Neuronal stem cell (in vitro differentiated cells): ENCODE measurements at regions not wholly inside any gene's neighbourhood (a gene's known extent, or its start where the extent isn't known, plus 50 kb on each side); places are given as distances from the start of the nearest gene placed in this dataset.

Source experiments
- DNase-seq: peaks from one replicate; pipeline ENCODE4 v3.0.0-alpha.2; 2013; ENCODE audit warnings: low spot score
- H2AFZ ChIP-seq: one replicate; pipeline ENCODE4 v1.6.1; 2013; ENCODE audit warnings: mild to moderate bottlenecking, low read length, inconsistent platforms
- H2AK5ac ChIP-seq: 2 replicates; pipeline ENCODE4 v1.6.1; 2013; ENCODE audit warnings: low read depth, mild to moderate bottlenecking, inconsistent platforms, low read length, moderate library complexity, mixed read lengths
- H2BK120ac ChIP-seq: 2 replicates; pipeline ENCODE4 v1.6.1; 2013; ENCODE audit warnings: low read depth, mild to moderate bottlenecking, inconsistent platforms, low read length, moderate library complexity, mixed read lengths
- H2BK12ac ChIP-seq: one replicate; pipeline ENCODE4 v1.6.1; 2013; ENCODE audit warnings: low read length, inconsistent platforms
- H2BK15ac ChIP-seq: 2 replicates; pipeline ENCODE4 v1.6.1; 2013; ENCODE audit warnings: mild to moderate bottlenecking, low read length, inconsistent platforms, mixed read lengths
- H2BK5ac ChIP-seq: one replicate; pipeline ENCODE4 v1.6.1; 2013; ENCODE audit warnings: inconsistent platforms, mild to moderate bottlenecking, low read length, moderate library complexity
- H3K14ac ChIP-seq: one replicate; pipeline ENCODE4 v1.6.1; 2013; ENCODE audit warnings: low read length, inconsistent platforms
- H3K18ac ChIP-seq: 2 replicates; pipeline ENCODE4 v1.6.1; 2013; ENCODE audit warnings: low read length, inconsistent platforms
- H3K23ac ChIP-seq: 2 replicates; pipeline ENCODE4 v1.6.1; 2013; ENCODE audit warnings: low read depth, mild to moderate bottlenecking, mixed read lengths, low read length, inconsistent platforms; ENCODE audit not compliant: poor library complexity
- H3K27ac ChIP-seq: replicated peaks from 3 replicates; pipeline ENCODE4 v1.5.1; 2013; ENCODE audit warnings: low read length, inconsistent platforms
- H3K27me3 ChIP-seq, 3 experiments: 2 replicates each; pipeline ENCODE4 v1.6.1; 2013; ENCODE audit warnings: low read length in 3 of 3, mild to moderate bottlenecking in 2 of 3, inconsistent platforms in 1 of 3, low read depth in 1 of 3, mixed read lengths in 1 of 3, moderate library complexity in 1 of 3; ENCODE audit not compliant: control insufficient read depth in 3 of 3, insufficient read depth in 3 of 3
- H3K36me3 ChIP-seq, 2 donors: replicated peaks in 1 of 2; 2 replicates each; pipeline ENCODE4 v1.6.1; 2013; ENCODE audit warnings: low read length in 2 of 2; ENCODE audit not compliant: control insufficient read depth in 2 of 2, insufficient read depth in 2 of 2
- H3K4ac ChIP-seq: 2 replicates; pipeline ENCODE4 v1.6.1; 2013; ENCODE audit warnings: inconsistent platforms, mild to moderate bottlenecking, low read length, moderate library complexity
- H3K4me1 ChIP-seq, 2 donors: 1 replicate in 1 of 2; 2 replicates in 1 of 2; pipeline ENCODE4 v1.6.1; 2013; ENCODE audit warnings: low read length in 2 of 2, low read depth in 1 of 2; ENCODE audit not compliant: control insufficient read depth in 2 of 2, insufficient read depth in 1 of 2
- H3K4me2 ChIP-seq: one replicate; pipeline ENCODE4 v1.6.1; 2013; ENCODE audit warnings: mild to moderate bottlenecking, low read length, inconsistent platforms; ENCODE audit not compliant: insufficient read depth, poor library complexity, severe bottlenecking
- H3K4me3 ChIP-seq, 2 donors: 2 replicates each; pipeline ENCODE4 v1.5.1; 2013; ENCODE audit warnings: low read length in 2 of 2, mild to moderate bottlenecking in 2 of 2, inconsistent platforms in 1 of 2, moderate library complexity in 1 of 2
- H3K79me1 ChIP-seq: one replicate; pipeline ENCODE4 v1.6.1; 2013; ENCODE audit warnings: low read depth, mild to moderate bottlenecking, inconsistent platforms, low read length, moderate library complexity
- H3K9ac ChIP-seq: one replicate; pipeline ENCODE4 v1.6.1; 2013; ENCODE audit warnings: mild to moderate bottlenecking, low read depth, low read length, inconsistent platforms; ENCODE audit not compliant: poor library complexity
- H3K9me3 ChIP-seq, 2 donors: replicated peaks in 1 of 2; 2 replicates each; pipeline versions ENCODE3 to v1.6.1; 2013; ENCODE audit warnings: low read length in 2 of 2, mild to moderate bottlenecking in 2 of 2, inconsistent platforms in 1 of 2, low read depth in 1 of 2, mixed read lengths in 1 of 2, moderate library complexity in 1 of 2; ENCODE audit not compliant: control insufficient read depth in 2 of 2, insufficient read depth in 1 of 2
- H4K8ac ChIP-seq: one replicate; pipeline ENCODE4 v1.6.1; 2013; ENCODE audit warnings: low read depth, mild to moderate bottlenecking, inconsistent platforms, low read length, moderate library complexity
- H4K91ac ChIP-seq: one replicate; pipeline ENCODE4 v1.6.1; 2013; ENCODE audit warnings: low read length, low read depth, mild to moderate bottlenecking, inconsistent platforms; ENCODE audit not compliant: poor library complexity
- WGBS, 2 donors: extraction: QIAGEN DNeasy Blood & Tissue Kit; methylation state at CpG; one replicate each; pipeline ENCODE4 v1.1.7; 2013; ENCODE audit warnings: missing lambda C conversion rate in 2 of 2, mixed read lengths in 1 of 2; ENCODE audit not compliant: insufficient read length in 2 of 2, insufficient replicate concordance in 1 of 2; ENCODE audit errors: extremely low coverage in 2 of 2; 5-methylcytosine and 5-hydroxymethylcytosine counted together

- Histone ChIP-seq H2BK12ac (no peak overlapping the region), H3K23ac (no peak overlapping the region), H4K91ac (no peak overlapping the region), H2AFZ (no peak overlapping the region), H2BK15ac (no peak overlapping the region), H4K8ac (no peak overlapping the region), H2BK5ac (no peak overlapping the region), H3K4me2 (no peak overlapping the region), H3K36me3 (no peaks in the 10 kb centered on the region), H2AK5ac (no peak overlapping the region), H3K18ac (no peak overlapping the region), H3K4ac (no peak overlapping the region), H3K4me1 (peaks cover 2 to 4% of the 10 kb centered on the region in 2 donors), H3K27me3 (no peaks in the 10 kb centered on the region), H3K14ac (no peak overlapping the region), H3K9me3 (no peaks in the 10 kb centered on the region), H3K9ac (no peak overlapping the region), H3K4me3 (no peak overlapping the region), H3K79me1 (no peaks in the 10 kb centered on the region), H3K27ac (no peak overlapping the region), H2BK120ac (no peak overlapping the region)
- WGBS, 2 donors, result no CpG with 5 or more reads among the region's 5 CpGs
- no peak for DNase-seq
Observed at GRCh38 chr1:170854677-170855076, 80.7 kb upstream of the MROH9 start.

GRCh38 chr1:170856455-170856854 lies 78.9 kb upstream of the MROH9 start:
- Histone ChIP-seq H4K8ac (no peak overlapping the region), H3K4me3 (no peak overlapping the region)

GRCh38 chr1:170857955-170858354 lies 77.4 kb upstream of the MROH9 start:
- Histone ChIP-seq H2AK5ac (no peak overlapping the region), H2BK15ac (no peak overlapping the region), H3K18ac (no peak overlapping the region), H3K27ac (peak overlapping the region; percentile 21), H3K36me3 (no peaks in the 10 kb centered on the region), H3K9ac (no peak overlapping the region), H2AFZ (no peak overlapping the region), H3K9me3 (no peaks in the 10 kb centered on the region), H3K27me3 (no peaks in the 10 kb centered on the region), H2BK5ac (no peak overlapping the region), H3K23ac (no peak overlapping the region), H3K14ac (no peak overlapping the region), H3K79me1 (no peaks in the 10 kb centered on the region), H3K4me1 (peaks cover 2 to 4% of the 10 kb centered on the region in 2 donors), H2BK120ac (no peak overlapping the region), H4K91ac (no peak overlapping the region), H3K4me3 (no peak overlapping the region), H4K8ac (no peak overlapping the region), H3K4ac (no peak overlapping the region), H3K4me2 (no peak overlapping the region), H2BK12ac (no peak overlapping the region)
- DNase-seq, result peak; percentile 24

More at GRCh38 chr1:170856455-170856854, 78.9 kb upstream of the MROH9 start:
- Histone ChIP-seq H2AK5ac (no peak overlapping the region), H4K91ac (no peak overlapping the region), H3K4ac (no peak overlapping the region), H3K4me1 (peaks cover 2 to 4% of the 10 kb centered on the region in 2 donors), H3K27ac (no peak overlapping the region), H2BK15ac (no peak overlapping the region), H3K79me1 (no peaks in the 10 kb centered on the region), H2BK5ac (no peak overlapping the region), H2AFZ (no peak overlapping the region), H3K9ac (no peak overlapping the region), H3K27me3 (no peaks in the 10 kb centered on the region), H2BK120ac (no peak overlapping the region), H3K36me3 (no peaks in the 10 kb centered on the region), H3K14ac (no peak overlapping the region), H3K9me3 (no peaks in the 10 kb centered on the region), H3K23ac (no peak overlapping the region), H2BK12ac (no peak overlapping the region), H3K18ac (no peak overlapping the region), H3K4me2 (no peak overlapping the region)
- DNase-seq, result no peak
- WGBS, 2 donors, result no CpG with 5 or more reads among the region's 4 CpGs

GRCh38 chr1:170863621-170864020 lies 71.7 kb upstream of the MROH9 start:
- Histone ChIP-seq H3K27me3 (no peaks in the 10 kb centered on the region), H3K9ac (no peak overlapping the region), H2AFZ (no peak overlapping the region), H3K4me3 (no peak overlapping the region), H3K4me1 (peaks cover 0 to 11% of the 10 kb centered on the region in 2 donors), H3K18ac (no peak overlapping the region), H2BK120ac (no peak overlapping the region), H3K36me3 (no peaks in the 10 kb centered on the region), H2AK5ac (no peak overlapping the region), H3K14ac (no peak overlapping the region), H3K23ac (no peak overlapping the region), H3K9me3 (no peaks in the 10 kb centered on the region), H3K4ac (no peak overlapping the region), H3K27ac (no peak overlapping the region), H4K91ac (no peak overlapping the region), H3K79me1 (no peaks in the 10 kb centered on the region), H3K4me2 (no peak overlapping the region), H2BK15ac (no peak overlapping the region), H2BK12ac (no peak overlapping the region), H2BK5ac (no peak overlapping the region), H4K8ac (no peak overlapping the region)
- DNase-seq, result no peak
- WGBS, 2 donors, result no CpG with 5 or more reads among the region's 1 CpG
